SK-N-SH (cell line): ENCODE measurements at regions not wholly inside any gene's neighbourhood (a gene's known extent, or its start where the extent isn't known, plus 50 kb on each side); places are given as distances from the start of the nearest gene placed in this dataset.
A peak's percentile ranks its signal among the peaks of the same experiment; 100 is the strongest.

Experiments
- CTCF ChIA-PET: fragments of 300-600, 350-600 bp; formaldehyde crosslinking; extraction: SDS; loops from one replicate; lab custom pipeline; 2021; lab: Yijun Ruan, JAX
- POLR2A ChIA-PET: fragments of 350-600 bp; sonication (Branson Sonifier 250); formaldehyde crosslinking; extraction: SDS; loops from one replicate; lab custom pipeline; 2020; ENCODE audit warnings: antibody characterized with exemption, inconsistent platforms; lab: Yijun Ruan, JAX
- DNase-seq: peaks from one replicate; pipeline ENCODE4 v3.0.0; 2012
- H2AFZ ChIP-seq: fragments of 200-600 bp; sonication (generic); 2 replicates; pipeline ENCODE4 v1.8.1; 2016; ENCODE audit warnings: antibody characterized with exemption, mild to moderate bottlenecking, low read depth
- H3F3A ChIP-seq: fragments of 200-600 bp; sonication (generic); replicated peaks from 2 replicates; pipeline ENCODE3; 2016; ENCODE audit warnings: antibody characterized with exemption, mild to moderate bottlenecking; ENCODE audit not compliant: insufficient read depth
- H3K27ac ChIP-seq, 2 experiments: fragments of 200-500 bp in 1 of 2; fragments of 200-600 bp in 1 of 2; sonication (Bioruptor generic) in 1 of 2; sonication (generic), shearing (Covaris generic) in 1 of 2; 2 replicates each; pipeline versions ENCODE4 v1.5.1 to v1.6.1; 2014 to 2016; ENCODE audit warnings: low read depth in 2 of 2, inconsistent platforms in 1 of 2, low read length in 1 of 2, mild to moderate bottlenecking in 1 of 2, mixed read lengths in 1 of 2
- H3K27me3 ChIP-seq: fragments of 200-600 bp; sonication (generic), shearing (Covaris generic); 2 replicates; pipeline ENCODE4 v1.6.1; 2016; ENCODE audit warnings: mixed run types; ENCODE audit not compliant: insufficient read depth
- H3K36me3 ChIP-seq, 2 experiments: fragments of 200-500 bp in 1 of 2; fragments of 200-600 bp in 1 of 2; sonication (Bioruptor generic) in 1 of 2; sonication (generic) in 1 of 2; replicated peaks in 1 of 2; 2 replicates each; pipeline versions ENCODE3 to v1.5.1; 2014 to 2016; ENCODE audit warnings: low read length in 1 of 2, mild to moderate bottlenecking in 1 of 2; ENCODE audit not compliant: insufficient read depth in 2 of 2, control insufficient read depth in 1 of 2
- H3K4me1 ChIP-seq, 2 experiments: fragments of 200-500 bp in 1 of 2; fragments of 200-600 bp in 1 of 2; sonication (Bioruptor generic) in 1 of 2; sonication (generic), shearing (Covaris generic) in 1 of 2; 2 replicates each; pipeline versions ENCODE4 v1.5.1 to v1.6.1; 2014 to 2016; ENCODE audit warnings: low read depth in 1 of 2, low read length in 1 of 2, mixed run types in 1 of 2; ENCODE audit not compliant: insufficient read depth in 2 of 2, control insufficient read depth in 1 of 2
- H3K4me2 ChIP-seq: fragments of 200-600 bp; sonication (generic), shearing (Covaris generic); 2 replicates; pipeline ENCODE4 v1.6.1; 2017; ENCODE audit warnings: mixed run types
- H3K4me3 ChIP-seq, 2 experiments: fragments of 200-500 bp in 1 of 2; fragments of 200-600 bp in 1 of 2; sonication (Bioruptor generic) in 1 of 2; sonication (generic), shearing (Covaris generic) in 1 of 2; 2 replicates each; pipeline versions ENCODE4 v1.5.1 to v1.8.1; 2014 to 2016; ENCODE audit warnings: low read depth in 2 of 2, inconsistent platforms in 1 of 2, low read length in 1 of 2, mild to moderate bottlenecking in 1 of 2, mixed read lengths in 1 of 2, moderate library complexity in 1 of 2
- H3K79me2 ChIP-seq: fragments of 200-600 bp; sonication (generic); 2 replicates; pipeline ENCODE4 v1.8.1; 2017; ENCODE audit warnings: mild to moderate bottlenecking; ENCODE audit not compliant: insufficient read depth
- H3K9ac ChIP-seq: fragments of 200-600 bp; sonication (generic); 2 replicates; pipeline ENCODE4 v1.6.1; 2017; ENCODE audit warnings: mixed run types
- H3K9me2 ChIP-seq: fragments of 200-600 bp; sonication (generic); 2 replicates; pipeline ENCODE4 v1.6.1; 2017; ENCODE audit warnings: mixed run types
- H3K9me3 ChIP-seq: fragments of 200-600 bp; sonication (generic); 2 replicates; pipeline ENCODE4 v1.6.1; 2017; ENCODE audit warnings: mixed run types, mild to moderate bottlenecking, moderate library complexity
- H4K20me1 ChIP-seq: fragments of 200-600 bp; sonication (generic); 2 replicates; pipeline ENCODE4 v1.6.1; 2017; ENCODE audit warnings: mild to moderate bottlenecking, mixed run types; ENCODE audit not compliant: insufficient read depth
- CHD2 ChIP-seq: fragments of 150-350 bp; IDR thresholded peaks from 2 replicates; pipeline ENCODE4 v1.6.1; 2018; ENCODE audit warnings: low read length; ENCODE audit not compliant: partially characterized antibody
- CTCF ChIP-seq: fragments of 200-600 bp; sonication (generic); IDR thresholded peaks from 2 replicates; pipeline ENCODE4 v1.6.1; 2017; ENCODE audit warnings: antibody characterized with exemption, mild to moderate bottlenecking, moderate library complexity
- EP300 ChIP-seq, 2 experiments: IDR thresholded peaks; 2 replicates each; pipeline versions ENCODE4 v1.4.0 to v1.6.1; 2012; ENCODE audit warnings: borderline replicate concordance in 1 of 2, low read depth in 1 of 2, low read length in 1 of 2
- FOXJ3 ChIP-seq: sonication (generic); formaldehyde crosslinking; IDR thresholded peaks from 2 replicates; pipeline ENCODE4 v1.5.1; 2020; ENCODE audit warnings: mild to moderate bottlenecking, missing genetic modification reagents
- FOXM1 ChIP-seq: IDR thresholded peaks from 2 replicates; pipeline ENCODE4 v1.4.0; 2012; ENCODE audit warnings: low read depth, mild to moderate bottlenecking
- GABPA ChIP-seq: IDR thresholded peaks from 2 replicates; pipeline ENCODE4 v1.4.0; 2012; ENCODE audit warnings: low read depth, mild to moderate bottlenecking
- JUND ChIP-seq: IDR thresholded peaks from 2 replicates; pipeline ENCODE4 v1.4.0; 2012
- MAX ChIP-seq: IDR thresholded peaks from 2 replicates; pipeline ENCODE4 v1.4.0; 2012; ENCODE audit warnings: low read depth
- MEF2A ChIP-seq: IDR thresholded peaks from 2 replicates; pipeline ENCODE4 v1.4.0; 2012; ENCODE audit warnings: low read depth, borderline replicate concordance
- MXI1 ChIP-seq: IDR thresholded peaks from 2 replicates; pipeline ENCODE4 v1.6.1; 2012; ENCODE audit warnings: mild to moderate bottlenecking, low read depth, low read length, improper control_type of control experiment
- NFIC ChIP-seq: IDR thresholded peaks from 2 replicates; pipeline ENCODE4 v1.4.0; 2012; ENCODE audit warnings: borderline replicate concordance
- POLR2AphosphoS5 ChIP-seq: IDR thresholded peaks from 2 replicates; pipeline ENCODE4 v1.6.1; 2012; ENCODE audit warnings: low read depth, low read length
- RAD21 ChIP-seq: IDR thresholded peaks from 2 replicates; pipeline ENCODE4 v1.6.1; 2012; ENCODE audit warnings: mild to moderate bottlenecking, low read length
- SMC3 ChIP-seq: IDR thresholded peaks from 2 replicates; pipeline ENCODE4 v1.6.1; 2012; ENCODE audit warnings: low read depth, low read length, improper control_type of control experiment
- TAF1 ChIP-seq: IDR thresholded peaks from 2 replicates; pipeline ENCODE4 v1.6.1; 2012; ENCODE audit warnings: low read depth, mild to moderate bottlenecking, low read length, moderate library complexity, borderline replicate concordance
- TEAD4 ChIP-seq: IDR thresholded peaks from 2 replicates; pipeline ENCODE4 v1.4.0; 2012; ENCODE audit warnings: mild to moderate bottlenecking, borderline replicate concordance; ENCODE audit not compliant: insufficient read depth
- USF1 ChIP-seq: IDR thresholded peaks from 2 replicates; pipeline ENCODE4 v1.4.0; 2012; ENCODE audit warnings: low read depth, borderline replicate concordance
- USF2 ChIP-seq: fragments of 150-350 bp; IDR thresholded peaks from 2 replicates; pipeline ENCODE4 v1.6.1; 2017; ENCODE audit warnings: antibody characterized with exemption, low read length, low read depth, borderline replicate concordance
- ZBTB33 ChIP-seq: IDR thresholded peaks from 2 replicates; pipeline ENCODE4 v1.4.0; 2012; ENCODE audit warnings: low read depth, borderline replicate concordance
- WGBS: methylation state at CpG from one replicate; pipeline ENCODE4 v1.1.6; 2017; ENCODE audit warnings: low lambda C conversion rate; 5-methylcytosine and 5-hydroxymethylcytosine counted together

GRCh38 chr2:121044412-121044811, 240.6 kb downstream of the TFCP2L1 start:
- H4K20me1 ChIP-seq: no peaks in the 10 kb centered on the region
- DNase-seq: no peak
- CTCF ChIA-PET: interaction anchor here (0.6 to 2.2 kb wide), 6 partner anchors 8 to 197 kb away, joined by 3 to 8 read pairs (median 3); no protein-coding TSS in a partner anchor
- no peak overlapping the region for H3K9ac ChIP-seq
- TF ChIP-seq SMC3 (peak; percentile 16; the same call in 1 of the 2 replicates), POLR2AphosphoS5 (no peak), RAD21 (peak; percentile 26; the same call in 1 of the 2 replicates)
- TF ChIP-seq, all 33 proteins: peak for 2
- Histone ChIP-seq H3K4me3 (no peak overlapping the region), H3K36me3 (no peaks in the 10 kb centered on the region), H3K4me1 (peaks cover 0 to 3% of the 10 kb centered on the region in 2 experiments; a peak in 1 of 4 replicates), H2AFZ (no peak overlapping the region), H3K9me2 (no peaks in the 10 kb centered on the region), H3K9me3 (no peaks in the 10 kb centered on the region), H3K4me2 (no peak overlapping the region), H3K79me2 (no peaks in the 10 kb centered on the region), H3K27ac (no peak overlapping the region), H3K27me3 (no peaks in the 10 kb centered on the region; the same call in 1 of the 2 replicates), H3F3A (no peaks in the 10 kb centered on the region)
- WGBS: 50% methylated on average over 7 of the region's 7 CpGs
- POLR2A ChIA-PET: no interaction called here

GRCh38 chr2:121045245-121045644, 239.8 kb downstream of the TFCP2L1 start:
- 74% methylated on average over 6 of the region's 11 CpGs for WGBS
- DNase-seq: no peak
- Histone ChIP-seq H3K9ac (no peak overlapping the region), H3K36me3 (no peaks in the 10 kb centered on the region), H3K27me3 (no peaks in the 10 kb centered on the region; the same call in 1 of the 2 replicates), H3K4me2 (no peak overlapping the region), H3F3A (no peaks in the 10 kb centered on the region), H3K27ac (no peak overlapping the region), H2AFZ (no peak overlapping the region), H3K4me3 (no peak overlapping the region), H3K4me1 (no peaks in the 10 kb centered on the region), H3K9me2 (no peaks in the 10 kb centered on the region), H4K20me1 (no peaks in the 10 kb centered on the region), H3K9me3 (no peaks in the 10 kb centered on the region), H3K79me2 (no peaks in the 10 kb centered on the region)
- POLR2A ChIA-PET: no interaction called here
- no peak for TF ChIP-seq USF1
- TF ChIP-seq NFIC: no peak
- no peak for TF ChIP-seq GABPA
- TF ChIP-seq MEF2A: no peak
- TF ChIP-seq JUND: no peak
- no peak for TF ChIP-seq FOXJ3 (CRISPR knock-in tag)
- TF ChIP-seq SMC3: no peak
- TF ChIP-seq EP300 (IDR thresholded peaks at IDR 0.05; ENCODE audit: borderline replicate concordance in 1 of 2, low read depth in 1 of 2, low read length in 1 of 2): no peak
- no peak for TF ChIP-seq TAF1
- no peak for TF ChIP-seq MXI1
- TF ChIP-seq FOXM1: no peak
- no peak for TF ChIP-seq CTCF
- no peak for TF ChIP-seq ZBTB33
- no peak for TF ChIP-seq RAD21
- TF ChIP-seq CHD2: no peak
- no peak for TF ChIP-seq TEAD4
- TF ChIP-seq MAX: no peak
- no peak for TF ChIP-seq POLR2AphosphoS5
- TF ChIP-seq USF2: no peak
- CTCF ChIA-PET: interaction anchor here (0.6 to 2.2 kb wide), 8 partner anchors 9 to 349 kb away, joined by 3 to 8 read pairs (median 3); no protein-coding TSS in a partner anchor
